Fibroblast of villous mesenchyme (primary cell): ENCODE measurements at regions not wholly inside any gene's neighbourhood (a gene's known extent, or its start where the extent isn't known, plus 50 kb on each side); places are given as distances from the start of the nearest gene placed in this dataset.
"Not testable (repeated sequence)": the region's sequence is repeated elsewhere in the genome, so short reads cannot be mapped to it uniquely, and the experiment has no call there.

Source experiments
- DNase-seq: peaks from one replicate; pipeline ENCODE4 v3.0.0-alpha.2; 2010; ENCODE audit warnings: low read depth
- H3K4me3 ChIP-seq: 2 replicates; pipeline ENCODE4 v1.5.1; 2011; ENCODE audit warnings: low read depth, mild to moderate bottlenecking, low read length
- TF ChIP-seq, protein P1 (sequence below): IDR thresholded peaks from 2 replicates; pipeline ENCODE4 v1.5.1; 2012; ENCODE audit warnings: low read depth, mild to moderate bottlenecking, low read length; ENCODE audit not compliant: insufficient read depth

DNA sequence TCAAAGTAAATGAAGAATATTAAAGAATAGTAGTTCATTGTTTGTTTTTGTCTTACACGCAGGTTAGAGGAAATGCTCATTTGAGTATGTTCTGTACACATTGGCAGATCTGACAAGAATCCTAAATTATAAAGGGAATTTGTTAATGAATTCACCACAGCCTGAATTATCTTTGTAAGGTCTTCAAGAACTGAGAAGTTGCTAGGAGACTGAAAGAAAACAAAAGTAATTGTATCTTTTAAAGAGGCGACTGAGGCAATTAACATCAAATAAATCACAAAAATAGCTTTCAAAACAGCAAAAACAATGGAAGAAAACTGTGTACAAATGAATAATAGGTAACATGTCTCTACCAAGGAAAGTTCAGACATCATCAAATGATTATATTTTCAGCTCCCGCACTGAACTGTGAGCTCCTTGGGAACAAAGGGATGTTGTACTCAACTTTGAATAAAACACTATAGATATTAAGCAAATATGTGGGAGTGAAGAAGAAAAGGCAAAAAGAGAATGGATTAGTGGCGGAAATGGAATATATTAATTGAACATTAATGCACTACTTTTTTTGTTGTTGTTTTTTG lies 51.7 kb upstream of the ATIC start:
- no peak overlapping the region for H3K4me3 ChIP-seq
- TF ChIP-seq, protein P1, sequence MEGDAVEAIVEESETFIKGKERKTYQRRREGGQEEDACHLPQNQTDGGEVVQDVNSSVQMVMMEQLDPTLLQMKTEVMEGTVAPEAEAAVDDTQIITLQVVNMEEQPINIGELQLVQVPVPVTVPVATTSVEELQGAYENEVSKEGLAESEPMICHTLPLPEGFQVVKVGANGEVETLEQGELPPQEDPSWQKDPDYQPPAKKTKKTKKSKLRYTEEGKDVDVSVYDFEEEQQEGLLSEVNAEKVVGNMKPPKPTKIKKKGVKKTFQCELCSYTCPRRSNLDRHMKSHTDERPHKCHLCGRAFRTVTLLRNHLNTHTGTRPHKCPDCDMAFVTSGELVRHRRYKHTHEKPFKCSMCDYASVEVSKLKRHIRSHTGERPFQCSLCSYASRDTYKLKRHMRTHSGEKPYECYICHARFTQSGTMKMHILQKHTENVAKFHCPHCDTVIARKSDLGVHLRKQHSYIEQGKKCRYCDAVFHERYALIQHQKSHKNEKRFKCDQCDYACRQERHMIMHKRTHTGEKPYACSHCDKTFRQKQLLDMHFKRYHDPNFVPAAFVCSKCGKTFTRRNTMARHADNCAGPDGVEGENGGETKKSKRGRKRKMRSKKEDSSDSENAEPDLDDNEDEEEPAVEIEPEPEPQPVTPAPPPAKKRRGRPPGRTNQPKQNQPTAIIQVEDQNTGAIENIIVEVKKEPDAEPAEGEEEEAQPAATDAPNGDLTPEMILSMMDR, result no peak
- DNase-seq, result no peak

DNA sequence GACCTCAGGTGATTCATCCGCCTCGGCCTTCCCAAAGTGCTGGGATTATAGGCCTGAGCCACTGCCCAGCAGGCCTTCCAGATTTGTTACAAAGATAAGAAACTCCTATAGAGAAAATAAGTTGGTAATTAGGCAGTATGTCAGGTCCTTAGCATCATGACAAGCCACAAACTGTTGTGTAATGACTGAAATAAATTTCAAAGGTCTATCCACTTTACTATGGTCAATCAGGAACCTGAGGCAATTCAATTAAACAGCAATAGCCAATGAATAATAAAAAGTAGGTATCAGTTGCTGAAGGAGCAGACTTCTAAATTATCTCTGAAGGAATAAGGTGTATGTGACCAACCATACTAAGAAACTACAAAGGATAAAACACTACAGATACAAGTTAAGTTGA lies 62.4 kb upstream of the ATIC start:
- DNase-seq, result no peak
- TF ChIP-seq, protein P1, result no peak
- H3K4me3 ChIP-seq, result no peak overlapping the region

DNA sequence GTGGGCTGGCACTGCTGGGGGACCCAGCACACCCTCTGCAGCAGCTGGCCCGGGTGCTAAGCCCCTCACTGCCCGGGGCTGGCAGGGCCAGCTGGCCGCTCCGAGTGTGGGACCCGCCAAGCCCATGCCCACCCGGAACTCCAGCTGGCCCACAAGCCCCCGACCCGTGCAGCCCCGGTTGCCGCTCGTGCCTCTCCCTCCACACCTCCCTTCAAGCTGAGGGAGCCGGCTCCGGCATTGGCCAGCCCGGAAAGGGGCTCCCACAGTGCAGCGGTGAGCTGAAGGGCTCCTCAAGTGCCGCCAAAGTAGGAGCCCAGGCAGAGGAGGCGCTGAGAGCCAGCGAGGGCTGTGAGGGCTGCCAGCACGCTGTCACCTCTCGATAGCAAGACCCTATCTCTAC lies 65.9 kb upstream of the ATIC start:
- H3K4me3 ChIP-seq, DNase-seq: not testable (repeated sequence)

DNA sequence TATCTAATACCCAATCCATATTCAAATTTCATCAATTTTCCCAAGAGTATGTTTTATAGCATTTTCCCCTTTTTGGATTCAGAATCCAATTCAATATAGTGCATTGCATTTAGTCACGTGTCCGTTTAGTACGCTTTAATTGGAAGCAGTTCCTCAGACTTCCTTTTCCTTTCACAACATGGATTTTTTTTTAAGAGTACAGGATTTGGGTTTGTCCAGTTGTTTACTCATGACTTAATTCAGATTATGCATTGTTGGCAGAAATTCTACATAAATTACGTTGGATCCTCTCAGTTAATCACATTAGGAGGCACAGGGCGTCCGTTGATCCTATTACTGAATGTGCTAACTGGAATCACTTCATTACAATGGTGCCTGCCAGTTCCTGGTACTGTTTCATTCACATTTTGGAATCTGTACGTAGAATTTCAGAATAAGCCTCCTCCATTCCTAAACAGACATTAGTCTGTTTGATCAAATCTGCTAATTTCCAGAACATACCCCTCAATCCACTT lies 70.0 kb upstream of the ATIC start:
- DNase-seq, result no peak
- no peak overlapping the region for H3K4me3 ChIP-seq
- TF ChIP-seq, protein P1, result no peak

DNA sequence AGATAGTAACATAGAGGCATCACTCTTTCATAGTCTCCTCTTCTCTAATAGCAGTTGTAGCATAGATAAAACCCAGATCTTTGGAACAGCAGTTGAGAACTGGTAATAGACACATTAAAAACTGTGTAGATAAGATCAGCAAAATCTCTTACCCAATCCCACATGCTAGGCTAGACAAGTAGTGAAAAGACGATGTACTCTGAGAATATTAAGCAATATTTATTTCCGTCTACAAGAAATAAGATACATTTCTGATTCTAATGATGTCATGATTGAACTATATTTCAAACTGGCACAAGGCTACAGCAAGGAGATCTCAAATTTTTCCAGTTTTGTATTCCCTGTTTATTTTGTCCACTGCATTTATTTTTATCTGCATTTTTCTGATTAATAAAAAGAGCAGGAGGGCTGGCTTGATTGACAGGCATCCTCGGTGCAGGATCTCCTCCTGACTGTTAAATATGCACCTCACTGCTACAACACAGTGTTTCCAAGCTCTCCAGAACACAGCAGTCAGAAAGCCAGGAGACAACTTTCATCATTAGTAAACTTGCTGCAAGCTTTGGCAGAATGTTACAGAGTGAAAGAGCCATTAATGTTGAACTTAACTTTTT lies 73.3 kb upstream of the ATIC start:
- TF ChIP-seq, protein P1, result no peak
- peak; percentile 69 for DNase-seq

DNA sequence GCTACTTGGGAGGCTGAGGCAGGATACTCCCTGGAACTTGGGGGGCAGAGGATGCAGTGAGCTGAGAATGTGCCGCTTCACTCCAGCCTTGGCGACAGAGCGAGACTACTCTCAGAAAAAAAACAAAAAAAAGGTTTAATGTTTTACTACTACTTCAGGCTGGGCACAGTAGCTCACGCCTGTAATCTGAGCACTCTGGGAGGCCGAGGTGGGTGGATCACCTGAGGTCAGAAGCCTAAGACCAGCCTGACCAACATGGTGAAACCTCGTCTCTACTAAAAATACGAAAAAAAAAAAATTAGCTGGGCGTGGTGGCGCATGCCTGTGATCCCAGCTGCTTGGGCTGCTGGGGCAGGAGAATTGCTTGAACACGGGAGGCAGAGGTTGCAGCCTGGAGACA lies 75.7 kb upstream of the ATIC start:
- no peak overlapping the region for H3K4me3 ChIP-seq
- TF ChIP-seq, protein P1, result no peak
- no peak for DNase-seq

More for the DNA sequence above, 73.3 kb upstream of the ATIC start:
- H3K4me3 ChIP-seq, result no peak overlapping the region

DNA sequence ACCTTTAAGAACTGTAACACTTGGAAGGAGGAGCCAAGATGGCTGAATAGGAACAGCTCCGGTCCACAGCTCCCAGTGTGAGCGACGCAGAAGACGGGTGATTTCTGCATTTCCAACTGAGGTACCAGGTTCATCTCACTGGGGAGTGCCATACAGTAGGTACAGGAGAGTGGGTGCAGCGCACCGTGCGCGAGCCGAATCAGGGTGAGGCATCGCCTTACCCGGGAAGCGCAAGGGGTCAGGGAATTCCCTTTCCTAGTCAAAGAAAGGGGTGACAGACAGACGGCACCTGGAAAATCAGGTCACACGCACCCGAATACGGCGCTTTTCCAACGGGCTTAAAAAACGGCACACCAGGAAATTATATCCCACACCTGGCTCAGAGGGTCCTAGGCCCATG lies 81.8 kb upstream of the ABCA12 start:
- not testable (repeated sequence) for DNase-seq, H3K4me3 ChIP-seq
